ENCODE measurements at regions not wholly inside any gene's neighbourhood (a gene's known extent, or its start where the extent isn't known, plus 50 kb on each side); places are given as distances from the start of the nearest gene placed in this dataset.

- TF ChIP-seq CTCF (IDR thresholded peaks at IDR 0.05; ENCODE audit: low read depth, low read length, missing input control) (no peak), YY1 (IDR thresholded peaks at IDR 0.05) (no peak), TAF1 (conservative IDR thresholded peaks at IDR 0.05) (no peak), REST (IDR thresholded peaks at IDR 0.05) (no peak), SP1 (IDR thresholded peaks at IDR 0.05) (no peak), ATF3 (IDR thresholded peaks at IDR 0.05) (no peak), RXRA (IDR thresholded peaks at IDR 0.05) (no peak), FOXA1 (IDR thresholded peaks at IDR 0.05) (no peak), RAD21 (IDR thresholded peaks at IDR 0.05) (no peak), GABPA (IDR thresholded peaks at IDR 0.05 in 1 of 2, conservative IDR thresholded peaks at IDR 0.05 in 1 of 2) (no peak), MAX (IDR thresholded peaks at IDR 0.05) (no peak), JUND (IDR thresholded peaks at IDR 0.05) (no peak), HNF4A (conservative IDR thresholded peaks at IDR 0.05) (no peak), EGR1 (IDR thresholded peaks at IDR 0.05; ENCODE audit: low read depth in 2 of 2) (no peak)
Observed at GRCh38 chr10:43943119-43943817, 294.6 kb upstream of the ZNF32 start.

All from liver (tissue), 3 donors.